ENCODE measurements at regions not wholly inside any gene's neighbourhood (a gene's known extent, or its start where the extent isn't known, plus 50 kb on each side); places are given as distances from the start of the nearest gene placed in this dataset.

DNA sequence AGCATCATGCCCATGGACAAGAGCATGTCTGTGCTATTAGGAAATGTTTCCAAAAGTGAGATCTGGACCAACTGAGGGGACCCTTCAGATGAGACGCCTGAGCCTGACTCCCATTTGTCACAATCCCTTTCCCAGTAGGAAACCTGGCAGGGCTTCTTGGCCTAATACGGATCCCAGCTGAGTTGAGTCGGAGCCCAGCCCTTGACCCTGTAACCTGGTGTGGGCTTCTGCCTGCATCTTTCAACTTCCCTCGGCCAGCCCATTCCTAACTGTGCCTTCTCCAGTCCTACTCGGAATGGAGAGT, 148.3 kb downstream of the IRX2 start:
- DNase-seq (ENCODE audit: extremely low spot score) = no peak
- ChIA-PET CTCF (no interaction called here), POLR2A (no interaction called here)
- TF ChIP-seq, protein P1, sequence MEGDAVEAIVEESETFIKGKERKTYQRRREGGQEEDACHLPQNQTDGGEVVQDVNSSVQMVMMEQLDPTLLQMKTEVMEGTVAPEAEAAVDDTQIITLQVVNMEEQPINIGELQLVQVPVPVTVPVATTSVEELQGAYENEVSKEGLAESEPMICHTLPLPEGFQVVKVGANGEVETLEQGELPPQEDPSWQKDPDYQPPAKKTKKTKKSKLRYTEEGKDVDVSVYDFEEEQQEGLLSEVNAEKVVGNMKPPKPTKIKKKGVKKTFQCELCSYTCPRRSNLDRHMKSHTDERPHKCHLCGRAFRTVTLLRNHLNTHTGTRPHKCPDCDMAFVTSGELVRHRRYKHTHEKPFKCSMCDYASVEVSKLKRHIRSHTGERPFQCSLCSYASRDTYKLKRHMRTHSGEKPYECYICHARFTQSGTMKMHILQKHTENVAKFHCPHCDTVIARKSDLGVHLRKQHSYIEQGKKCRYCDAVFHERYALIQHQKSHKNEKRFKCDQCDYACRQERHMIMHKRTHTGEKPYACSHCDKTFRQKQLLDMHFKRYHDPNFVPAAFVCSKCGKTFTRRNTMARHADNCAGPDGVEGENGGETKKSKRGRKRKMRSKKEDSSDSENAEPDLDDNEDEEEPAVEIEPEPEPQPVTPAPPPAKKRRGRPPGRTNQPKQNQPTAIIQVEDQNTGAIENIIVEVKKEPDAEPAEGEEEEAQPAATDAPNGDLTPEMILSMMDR (IDR thresholded peaks at IDR 0.05; ENCODE audit: control extremely low read depth, extremely low read depth, low read depth, missing control alignments) = no peak

DNA sequence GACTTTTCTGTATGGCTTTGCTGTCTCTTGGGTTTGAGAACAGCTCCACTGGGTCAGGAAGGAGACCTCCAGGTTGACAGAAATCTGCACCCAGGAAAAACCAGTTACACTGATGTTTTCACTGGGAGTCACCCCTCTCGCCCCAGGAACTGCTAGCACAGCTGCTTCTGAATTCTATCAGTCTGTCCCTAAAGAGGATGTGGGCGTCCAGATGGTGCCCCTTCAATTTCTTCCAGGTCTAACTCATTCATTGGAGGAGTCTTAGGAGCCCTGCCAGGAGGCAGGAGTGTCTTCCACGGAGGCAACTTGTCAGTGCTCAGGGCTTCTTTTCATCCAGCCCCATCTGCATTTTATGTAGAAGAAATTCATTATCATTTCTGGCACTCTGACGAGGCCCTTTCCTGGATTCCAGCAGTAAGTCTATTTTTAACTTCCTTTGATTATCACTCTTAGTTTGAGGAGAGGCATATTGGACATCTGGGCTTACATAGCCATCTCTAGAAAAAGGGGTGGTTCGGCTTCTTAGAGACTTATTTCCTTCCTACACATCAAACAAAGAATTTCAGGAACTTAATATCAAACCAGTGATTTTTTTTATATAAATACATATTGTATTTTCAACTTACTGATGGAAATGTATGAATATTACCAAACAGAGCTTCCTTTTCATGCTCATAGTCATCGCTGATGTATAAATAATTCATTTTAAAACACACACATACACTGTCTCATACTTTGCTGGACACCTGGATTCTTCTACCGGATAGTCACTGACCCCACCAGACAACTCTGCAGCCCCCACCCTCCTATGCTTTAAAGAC, 148.8 kb downstream of the IRX2 start:
- CTCF ChIA-PET = no interaction called here
- POLR2A ChIA-PET = no interaction called here
- no peak for DNase-seq (ENCODE audit: extremely low spot score)
- TF ChIP-seq, protein P1 (IDR thresholded peaks at IDR 0.05; ENCODE audit: control extremely low read depth, extremely low read depth, low read depth, missing control alignments) = no peak

DNA sequence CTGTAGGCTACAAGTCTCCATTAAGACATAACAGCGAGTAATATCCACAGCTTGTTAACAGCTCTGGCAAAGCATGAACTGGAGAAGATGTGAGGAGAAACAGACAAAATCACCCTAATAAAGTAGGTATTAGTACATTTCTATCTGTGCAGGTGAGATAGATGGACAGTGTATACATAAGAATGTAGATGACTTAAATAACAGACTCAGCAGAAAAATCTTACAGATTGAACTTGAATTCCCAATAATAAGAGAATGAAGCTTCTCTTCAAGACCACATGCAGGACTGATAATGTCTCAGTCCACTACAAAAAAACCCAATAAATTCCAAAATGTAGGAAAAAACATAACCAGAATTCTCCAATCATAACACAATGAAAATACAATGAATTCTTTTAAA, 153.0 kb downstream of the IRX2 start:
- CTCF ChIA-PET = no interaction called here
- TF ChIP-seq, protein P1 (IDR thresholded peaks at IDR 0.05; ENCODE audit: control extremely low read depth, extremely low read depth, low read depth, missing control alignments) = no peak
- no peak for DNase-seq (ENCODE audit: extremely low spot score)
- POLR2A ChIA-PET = interaction anchor here (0.6 kb wide), 1 partner anchor 12 kb away, joined by 3 read pairs; no protein-coding TSS in a partner anchor

DNA sequence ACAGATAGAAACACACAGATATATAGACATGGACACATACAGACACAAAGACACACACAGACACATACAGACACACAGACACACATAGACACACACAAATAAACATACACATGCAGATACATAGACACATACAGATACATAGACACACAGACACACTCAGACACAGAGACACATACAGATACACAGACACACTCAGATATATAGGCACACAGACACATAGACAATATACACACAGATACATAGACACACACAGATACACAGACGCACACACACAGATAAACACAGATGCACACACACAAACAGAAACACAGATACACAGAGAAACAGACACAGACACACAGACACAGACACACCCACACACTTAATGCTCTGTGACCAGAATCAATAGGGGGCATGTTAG, 156.8 kb downstream of the IRX2 start:
- TF ChIP-seq, protein P1 (IDR thresholded peaks at IDR 0.05; ENCODE audit: control extremely low read depth, extremely low read depth, low read depth, missing control alignments) = no peak
- DNase-seq (ENCODE audit: extremely low spot score) = no peak
- ChIA-PET POLR2A (no interaction called here), CTCF (no interaction called here)

DNA sequence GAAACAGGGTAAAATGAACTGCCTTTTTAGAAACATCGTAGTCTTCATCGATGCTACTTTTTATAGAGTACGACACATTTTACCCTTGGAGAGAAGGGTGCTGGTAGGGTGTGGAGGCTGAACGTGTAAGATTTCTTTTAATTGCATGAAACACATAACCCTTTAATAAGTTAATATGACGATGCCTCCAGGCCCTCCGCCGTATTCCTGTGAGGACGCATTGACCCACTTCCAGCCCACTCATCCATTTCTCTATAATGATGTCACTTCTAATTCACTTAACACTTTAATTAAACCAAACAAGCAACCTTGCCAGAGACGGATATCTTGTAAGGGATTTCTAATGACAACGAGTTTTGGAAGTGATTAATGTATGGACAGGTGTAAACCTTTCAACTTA, 158.7 kb downstream of the IRX2 start:
- TF ChIP-seq, protein P1 (IDR thresholded peaks at IDR 0.05; ENCODE audit: control extremely low read depth, extremely low read depth, low read depth, missing control alignments) = no peak
- CTCF ChIA-PET = no interaction called here
- no peak for DNase-seq (ENCODE audit: extremely low spot score)
- POLR2A ChIA-PET = no interaction called here

DNA sequence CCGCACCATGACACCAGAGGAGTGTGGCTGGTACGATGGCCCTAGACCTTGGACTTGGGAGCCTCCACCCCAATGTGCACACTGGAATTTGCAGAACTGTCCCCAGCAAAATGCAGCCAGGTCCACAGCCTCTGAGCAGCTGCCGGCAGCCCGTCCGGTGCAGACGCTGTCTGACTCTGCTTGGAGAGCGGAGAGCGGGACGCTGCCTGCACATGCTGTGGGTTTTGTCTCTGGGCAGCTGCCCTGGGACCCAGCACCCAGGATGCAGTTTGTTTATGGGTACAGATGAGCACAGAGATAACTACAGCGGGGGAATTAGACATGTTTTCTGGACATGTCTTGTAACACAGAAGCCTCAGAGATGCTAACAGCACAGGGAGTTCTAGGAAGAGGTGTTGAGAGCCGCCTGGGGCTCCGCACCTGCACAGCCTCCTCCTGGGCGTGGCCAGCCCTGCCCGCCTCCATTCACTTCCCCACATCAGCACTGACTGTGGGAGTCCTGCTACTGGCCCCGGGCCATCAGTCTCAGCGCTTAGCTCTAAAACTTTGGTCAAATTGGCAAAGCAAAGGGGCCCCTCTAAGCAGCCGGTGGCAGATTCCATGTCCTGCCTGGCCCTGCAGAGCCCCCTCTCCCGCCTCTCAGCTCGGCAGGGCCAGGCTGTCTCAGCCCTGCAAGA, 159.6 kb downstream of the IRX2 start:
- CTCF ChIA-PET = no interaction called here
- POLR2A ChIA-PET = no interaction called here
- no peak for DNase-seq (ENCODE audit: extremely low spot score)
- TF ChIP-seq, protein P1 (IDR thresholded peaks at IDR 0.05; ENCODE audit: control extremely low read depth, extremely low read depth, low read depth, missing control alignments) = no peak
